HG02852 (cell line): ENCODE measurements at regions not wholly inside any gene's neighbourhood (a gene's known extent, or its start where the extent isn't known, plus 50 kb on each side); places are given as distances from the start of the nearest gene placed in this dataset.

Experiments used
- ATAC-seq: cut with Tn5 transposase; IDR thresholded peaks from one replicate; pipeline ENCODE4 v1.9.1; 2021; ENCODE audit warnings: mild to moderate bottlenecking, moderate library complexity; ENCODE audit not compliant: unreplicated experiment

- ATAC-seq, result no peak
Observed at GRCh38 chr6:14722001-14722562, 523.8 kb upstream of the JARID2 start.

GRCh38 chr6:14722704-14723103 lies 523.2 kb upstream of the JARID2 start:
- no peak for ATAC-seq

- no peak for ATAC-seq
Observed at GRCh38 chr6:14723535-14724086, 522.3 kb upstream of the JARID2 start.

- ATAC-seq, result no peak
Observed at GRCh38 chr6:14724549-14724948, 521.3 kb upstream of the JARID2 start.

- no peak for ATAC-seq
Observed at GRCh38 chr6:14726816-14727493, 518.9 kb upstream of the JARID2 start.

- ATAC-seq, result no peak
Observed at GRCh38 chr6:14727494-14728395, 518.1 kb upstream of the JARID2 start.

GRCh38 chr6:14728396-14729024 lies 517.4 kb upstream of the JARID2 start:
- ATAC-seq, result no peak

- ATAC-seq, result no peak
Observed at GRCh38 chr6:14729129-14729871, 516.6 kb upstream of the JARID2 start.

GRCh38 chr6:14730654-14731053 lies 515.2 kb upstream of the JARID2 start:
- no peak for ATAC-seq

GRCh38 chr6:14731611-14732010 lies 514.3 kb upstream of the JARID2 start:
- ATAC-seq, result no peak

GRCh38 chr6:14732226-14732843 lies 513.5 kb upstream of the JARID2 start:
- ATAC-seq, result no peak

- ATAC-seq, result no peak
Observed at GRCh38 chr6:14732844-14733757, 512.8 kb upstream of the JARID2 start.

- ATAC-seq, result no peak
Observed at GRCh38 chr6:14734052-14734415, 511.8 kb upstream of the JARID2 start.

- ATAC-seq, result peak; percentile 88
Observed at GRCh38 chr6:14734416-14735340, 511.2 kb upstream of the JARID2 start.

- ATAC-seq, result no peak
Observed at GRCh38 chr6:14735956-14736486, 509.8 kb upstream of the JARID2 start.

GRCh38 chr6:14736554-14736953 lies 509.3 kb upstream of the JARID2 start:
- ATAC-seq, result no peak

GRCh38 chr6:14738497-14738896 lies 507.4 kb upstream of the JARID2 start:
- ATAC-seq, result no peak

GRCh38 chr6:14738933-14739332 lies 506.9 kb upstream of the JARID2 start:
- no peak for ATAC-seq
